ENCODE measurements at regions not wholly inside any gene's neighbourhood (a gene's known extent, or its start where the extent isn't known, plus 50 kb on each side); places are given as distances from the start of the nearest gene placed in this dataset.

GRCh38 chr10:33556103-33556502, 221.6 kb upstream of the NRP1 start:
- no peak for FAIRE-seq

GRCh38 chr10:33553748-33554571, 219.5 kb upstream of the NRP1 start:
- no peak for TF ChIP-seq POLR2A (IDR thresholded peaks at IDR 0.05; ENCODE audit: low read depth, low read length)
- TF ChIP-seq POLR2AphosphoS5 (IDR thresholded peaks at IDR 0.05; ENCODE audit: low read depth, low read length): no peak
- TF ChIP-seq TAF1 (IDR thresholded peaks at IDR 0.05; ENCODE audit: borderline replicate concordance, low read depth, low read length): no peak
- DNase-seq (ENCODE audit: insufficient read length): no peak
- no peak for FAIRE-seq

More at GRCh38 chr10:33556103-33556502, 221.6 kb upstream of the NRP1 start:
- DNase-seq (ENCODE audit: insufficient read length): no peak
- TF ChIP-seq TAF1 (IDR thresholded peaks at IDR 0.05; ENCODE audit: borderline replicate concordance, low read depth, low read length) (no peak), POLR2AphosphoS5 (IDR thresholded peaks at IDR 0.05; ENCODE audit: low read depth, low read length) (no peak), POLR2A (IDR thresholded peaks at IDR 0.05; ENCODE audit: low read depth, low read length) (no peak)

GRCh38 chr10:33552290-33552689, 217.8 kb upstream of the NRP1 start:
- TF ChIP-seq POLR2A (IDR thresholded peaks at IDR 0.05; ENCODE audit: low read depth, low read length): no peak
- TF ChIP-seq TAF1 (IDR thresholded peaks at IDR 0.05; ENCODE audit: borderline replicate concordance, low read depth, low read length): no peak
- TF ChIP-seq POLR2AphosphoS5 (IDR thresholded peaks at IDR 0.05; ENCODE audit: low read depth, low read length): no peak
- no peak for FAIRE-seq
- no peak for DNase-seq (ENCODE audit: insufficient read length)

- TF ChIP-seq TAF1 (IDR thresholded peaks at IDR 0.05; ENCODE audit: borderline replicate concordance, low read depth, low read length) (no peak), POLR2AphosphoS5 (IDR thresholded peaks at IDR 0.05; ENCODE audit: low read depth, low read length) (no peak), POLR2A (IDR thresholded peaks at IDR 0.05; ENCODE audit: low read depth, low read length) (no peak)
- no peak for FAIRE-seq
- no peak for DNase-seq (ENCODE audit: insufficient read length)
Observed at GRCh38 chr10:33550811-33551210, 216.3 kb upstream of the NRP1 start.

GRCh38 chr10:33547976-33548375, 213.5 kb upstream of the NRP1 start:
- no peak for FAIRE-seq
- no peak for DNase-seq (ENCODE audit: insufficient read length)
- TF ChIP-seq POLR2A (IDR thresholded peaks at IDR 0.05; ENCODE audit: low read depth, low read length) (no peak), POLR2AphosphoS5 (IDR thresholded peaks at IDR 0.05; ENCODE audit: low read depth, low read length) (no peak), TAF1 (IDR thresholded peaks at IDR 0.05; ENCODE audit: borderline replicate concordance, low read depth, low read length) (no peak)

- FAIRE-seq: no peak
- TF ChIP-seq POLR2A (IDR thresholded peaks at IDR 0.05; ENCODE audit: low read depth, low read length) (no peak), TAF1 (IDR thresholded peaks at IDR 0.05; ENCODE audit: borderline replicate concordance, low read depth, low read length) (no peak), POLR2AphosphoS5 (IDR thresholded peaks at IDR 0.05; ENCODE audit: low read depth, low read length) (no peak)
- no peak for DNase-seq (ENCODE audit: insufficient read length)
Observed at GRCh38 chr10:33546031-33546430, 211.6 kb upstream of the NRP1 start.

GRCh38 chr10:33542752-33543505, 208.5 kb upstream of the NRP1 start:
- no peak for DNase-seq (ENCODE audit: insufficient read length)
- no peak for TF ChIP-seq POLR2A (IDR thresholded peaks at IDR 0.05; ENCODE audit: low read depth, low read length)
- no peak for TF ChIP-seq POLR2AphosphoS5 (IDR thresholded peaks at IDR 0.05; ENCODE audit: low read depth, low read length)
- TF ChIP-seq TAF1 (IDR thresholded peaks at IDR 0.05; ENCODE audit: borderline replicate concordance, low read depth, low read length): no peak
- FAIRE-seq: no peak

- TF ChIP-seq TAF1 (IDR thresholded peaks at IDR 0.05; ENCODE audit: borderline replicate concordance, low read depth, low read length): no peak
- TF ChIP-seq POLR2A (IDR thresholded peaks at IDR 0.05; ENCODE audit: low read depth, low read length): no peak
- TF ChIP-seq POLR2AphosphoS5 (IDR thresholded peaks at IDR 0.05; ENCODE audit: low read depth, low read length): no peak
- DNase-seq (ENCODE audit: insufficient read length) (no peak), FAIRE-seq (no peak)
Observed at GRCh38 chr10:33539116-33539515, 204.6 kb upstream of the NRP1 start.

GRCh38 chr10:33537066-33537465, 202.6 kb upstream of the NRP1 start:
- DNase-seq (ENCODE audit: insufficient read length) (no peak), FAIRE-seq (no peak)
- no peak for TF ChIP-seq TAF1 (IDR thresholded peaks at IDR 0.05; ENCODE audit: borderline replicate concordance, low read depth, low read length)
- TF ChIP-seq POLR2AphosphoS5 (IDR thresholded peaks at IDR 0.05; ENCODE audit: low read depth, low read length): no peak
- TF ChIP-seq POLR2A (IDR thresholded peaks at IDR 0.05; ENCODE audit: low read depth, low read length): no peak

- TF ChIP-seq TAF1 (IDR thresholded peaks at IDR 0.05; ENCODE audit: borderline replicate concordance, low read depth, low read length) (no peak), POLR2AphosphoS5 (IDR thresholded peaks at IDR 0.05; ENCODE audit: low read depth, low read length) (no peak)
- no peak for FAIRE-seq
- no peak for DNase-seq (ENCODE audit: insufficient read length)
Observed at GRCh38 chr10:33536508-33536907, 202.0 kb upstream of the NRP1 start.

- TF ChIP-seq POLR2A (IDR thresholded peaks at IDR 0.05; ENCODE audit: low read depth, low read length): no peak
- TF ChIP-seq POLR2AphosphoS5 (IDR thresholded peaks at IDR 0.05; ENCODE audit: low read depth, low read length): no peak
- TF ChIP-seq TAF1 (IDR thresholded peaks at IDR 0.05; ENCODE audit: borderline replicate concordance, low read depth, low read length): no peak
Observed at GRCh38 chr10:33535866-33536265, 201.4 kb upstream of the NRP1 start.

GRCh38 chr10:33534416-33534815, 199.9 kb upstream of the NRP1 start:
- TF ChIP-seq POLR2A (IDR thresholded peaks at IDR 0.05; ENCODE audit: low read depth, low read length): no peak
- TF ChIP-seq POLR2AphosphoS5 (IDR thresholded peaks at IDR 0.05; ENCODE audit: low read depth, low read length): no peak
- no peak for TF ChIP-seq TAF1 (IDR thresholded peaks at IDR 0.05; ENCODE audit: borderline replicate concordance, low read depth, low read length)
- FAIRE-seq: no peak
- no peak for DNase-seq (ENCODE audit: insufficient read length)

More at GRCh38 chr10:33535866-33536265, 201.4 kb upstream of the NRP1 start:
- DNase-seq (ENCODE audit: insufficient read length) (no peak), FAIRE-seq (no peak)
